GM21529 (cell line): ENCODE measurements at regions not wholly inside any gene's neighbourhood (a gene's known extent, or its start where the extent isn't known, plus 50 kb on each side); places are given as distances from the start of the nearest gene placed in this dataset.
A peak's percentile ranks its signal among the peaks of the same experiment; 100 is the strongest.

ENCODE experiments used
- ATAC-seq: cut with Tn5 transposase; IDR thresholded peaks from one replicate; pipeline ENCODE4 v1.9.1; 2021; ENCODE audit not compliant: unreplicated experiment

GRCh38 chr6:109315341-109316110, 66.7 kb downstream of the CD164 start:
- ATAC-seq, result no peak

GRCh38 chr6:109314313-109314712, 68.0 kb downstream of the CD164 start:
- ATAC-seq, result no peak

DNA sequence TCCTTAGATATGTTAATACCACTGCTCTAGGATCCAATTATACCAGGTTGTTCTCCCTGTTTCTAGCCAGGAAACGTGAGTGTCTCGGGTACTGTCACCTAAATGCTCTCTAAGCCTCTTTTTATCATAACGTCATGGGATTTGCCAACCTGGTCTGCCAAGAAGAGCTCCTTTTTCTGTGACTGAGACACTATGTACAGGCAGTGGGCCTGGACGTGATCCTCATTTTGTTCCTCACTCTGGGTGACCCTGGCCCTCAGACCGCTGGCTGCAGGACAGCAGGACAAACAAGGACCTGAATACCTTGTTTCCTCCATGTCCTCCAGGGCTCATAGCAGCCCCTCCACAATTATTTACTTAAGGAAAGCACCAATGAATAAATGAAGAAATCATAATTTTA, 69.1 kb downstream of the CD164 start:
- no peak for ATAC-seq

DNA sequence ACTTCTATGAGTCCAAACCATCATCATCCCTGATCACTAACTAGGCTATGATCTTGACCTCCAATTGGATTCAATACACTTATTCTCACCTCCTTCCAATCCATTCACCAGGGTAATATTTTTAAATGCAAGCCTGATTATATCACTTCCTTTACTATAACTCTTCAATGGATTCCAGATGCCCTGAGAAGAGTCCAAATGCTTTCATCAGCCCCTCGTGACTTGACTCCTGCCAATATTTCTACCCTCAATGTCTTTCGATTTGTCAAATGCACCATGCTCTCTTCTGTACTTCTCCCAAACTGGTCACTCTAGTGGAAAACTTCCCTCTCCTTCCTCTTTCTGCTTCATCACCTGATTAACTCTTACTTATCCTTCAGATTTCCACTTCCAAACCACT, 70.8 kb downstream of the CD164 start:
- ATAC-seq, result no peak

- ATAC-seq, result no peak
Observed at GRCh38 chr6:109309917-109310316, 72.3 kb downstream of the CD164 start.

GRCh38 chr6:109308018-109308492, 74.2 kb downstream of the CD164 start:
- no peak for ATAC-seq

GRCh38 chr6:109306733-109307132, 75.5 kb downstream of the CD164 start:
- ATAC-seq, result no peak

GRCh38 chr6:109305028-109305427, 77.2 kb downstream of the CD164 start:
- no peak for ATAC-seq

DNA sequence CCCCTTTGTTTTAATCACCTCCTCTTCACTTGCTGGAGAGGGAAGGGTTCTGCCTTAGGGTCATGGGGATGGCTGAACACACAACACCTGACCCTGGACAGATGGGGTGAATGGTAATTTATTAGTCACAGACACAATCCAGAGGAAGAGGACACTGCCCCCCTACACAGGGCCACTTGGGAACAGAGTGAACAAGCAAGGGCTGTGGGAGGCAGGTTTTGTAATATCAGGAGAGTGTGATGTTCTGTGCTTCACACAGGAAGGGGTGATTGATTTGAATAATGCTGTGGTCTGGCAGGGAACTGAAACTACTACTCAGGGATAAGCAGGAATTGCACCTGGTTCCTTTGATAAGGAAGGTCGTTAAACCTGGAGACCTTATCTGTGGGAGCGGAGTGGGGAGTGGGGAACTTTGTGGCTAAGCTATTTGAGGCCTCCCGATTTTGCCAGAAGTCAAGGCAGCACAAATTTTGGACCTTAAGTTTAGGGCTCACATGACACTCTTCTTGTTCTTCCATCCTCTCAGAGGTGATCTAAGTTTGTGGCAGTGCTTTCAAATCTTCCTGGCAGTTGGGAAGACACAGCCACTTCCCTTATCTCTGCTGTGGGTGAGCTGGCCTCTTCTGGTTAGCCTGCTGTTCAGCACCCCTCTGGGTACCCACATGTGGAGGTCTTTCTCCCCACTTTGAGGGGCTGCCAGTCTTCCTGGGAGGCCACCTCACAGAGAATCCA, 77.8 kb downstream of the CD164 start:
- peak; percentile 65 for ATAC-seq

GRCh38 chr6:109303640-109304283, 78.5 kb downstream of the CD164 start:
- ATAC-seq, result peak; percentile 16

- ATAC-seq, result no peak
Observed at GRCh38 chr6:109303164-109303563, 79.1 kb downstream of the CD164 start.

- ATAC-seq, result no peak
Observed at GRCh38 chr6:109302176-109302575, 80.1 kb downstream of the CD164 start.

GRCh38 chr6:109301418-109301817, 80.8 kb downstream of the CD164 start:
- no peak for ATAC-seq

DNA sequence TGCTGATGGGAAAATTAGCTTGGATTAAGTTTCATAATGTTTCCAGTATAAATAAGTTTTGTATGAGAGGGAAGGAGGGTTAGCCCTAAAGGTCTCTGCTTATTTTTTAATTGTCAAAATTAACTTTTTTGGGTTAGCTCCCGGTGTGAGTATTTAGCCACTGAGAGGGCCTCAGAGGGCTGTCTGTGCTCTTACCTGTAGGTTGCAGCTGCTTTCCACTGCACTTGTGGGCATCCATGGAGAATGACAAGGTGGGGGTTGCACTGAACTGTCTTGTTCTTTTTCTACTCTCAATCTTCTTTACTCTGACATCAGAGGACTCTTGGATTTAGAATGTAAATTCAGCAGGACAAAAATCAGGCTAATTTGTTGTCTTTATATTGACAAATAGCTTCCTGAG, 81.4 kb downstream of the CD164 start:
- no peak for ATAC-seq

DNA sequence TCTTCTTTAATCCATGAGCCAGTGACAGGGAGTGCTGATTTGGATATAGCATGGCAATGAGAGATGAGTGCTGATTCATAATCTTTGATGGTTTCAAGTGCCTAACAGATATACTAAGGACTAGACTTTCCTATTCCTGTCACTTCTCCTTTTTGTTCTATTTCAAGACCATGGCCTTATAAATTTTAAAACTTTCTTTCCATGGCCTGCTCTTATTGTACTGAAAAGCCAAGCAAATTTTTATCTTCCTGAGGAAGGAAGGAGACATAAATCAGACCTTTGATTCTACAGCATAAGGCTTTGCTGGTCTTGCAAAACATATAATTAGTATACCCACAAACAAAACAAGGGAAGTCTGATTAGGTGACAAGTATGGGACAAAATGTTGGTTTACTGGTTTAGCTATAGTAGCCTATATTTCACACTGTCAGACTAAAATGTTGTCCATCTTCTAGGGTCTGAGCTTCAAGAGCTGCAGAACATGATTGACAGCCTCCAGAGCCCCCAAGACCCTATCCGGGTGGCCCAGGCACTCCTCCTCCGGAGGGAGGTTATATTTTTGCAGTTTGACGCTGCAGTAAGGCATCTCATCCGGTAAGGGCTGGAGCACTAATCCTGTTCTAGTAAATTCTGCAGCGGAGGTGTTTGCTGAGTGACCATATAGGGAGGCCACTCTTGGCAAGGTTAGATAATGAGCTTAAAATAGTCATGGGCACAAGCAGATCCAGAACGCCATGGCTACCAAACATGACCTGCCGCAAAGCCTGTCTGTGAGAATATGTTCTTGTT, 82.3 kb downstream of the CD164 start:
- ATAC-seq, result no peak

GRCh38 chr6:109299265-109299607, 83.0 kb downstream of the CD164 start:
- ATAC-seq, result no peak

DNA sequence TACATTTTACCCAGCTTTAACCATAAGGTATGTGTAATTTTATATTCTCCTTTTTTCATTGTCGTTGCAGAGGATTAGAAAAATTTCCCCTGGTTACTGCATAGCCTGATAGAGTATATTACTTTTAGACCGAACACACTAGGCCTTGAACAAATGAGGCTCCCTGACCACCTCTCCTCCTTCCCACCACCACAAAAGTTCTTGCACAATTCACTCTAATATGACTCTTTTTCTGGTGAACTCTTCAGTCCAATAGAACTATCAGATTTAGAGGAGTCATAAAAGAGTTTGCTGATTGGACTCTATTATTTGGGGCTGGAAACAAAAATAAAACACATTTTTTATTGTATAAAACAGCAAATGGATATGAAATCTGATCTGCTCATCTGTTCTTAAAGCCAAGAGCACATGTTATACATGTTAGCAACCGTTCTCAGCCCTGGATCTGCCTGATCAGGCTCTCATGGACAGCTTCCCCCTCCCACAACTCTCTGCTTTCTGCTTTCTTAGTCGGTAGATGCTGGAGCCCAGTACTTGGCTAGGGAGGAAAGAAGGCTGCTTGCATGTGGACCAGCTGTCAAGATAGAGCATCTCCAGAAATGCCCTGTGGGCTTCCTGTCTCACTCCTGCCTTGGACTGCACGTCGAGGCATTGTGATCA, 83.5 kb downstream of the CD164 start:
- ATAC-seq, result no peak

- no peak for ATAC-seq
Observed at GRCh38 chr6:109297406-109298110, 84.7 kb downstream of the CD164 start.

GRCh38 chr6:109296971-109297372, 85.3 kb downstream of the CD164 start:
- ATAC-seq, result no peak

DNA sequence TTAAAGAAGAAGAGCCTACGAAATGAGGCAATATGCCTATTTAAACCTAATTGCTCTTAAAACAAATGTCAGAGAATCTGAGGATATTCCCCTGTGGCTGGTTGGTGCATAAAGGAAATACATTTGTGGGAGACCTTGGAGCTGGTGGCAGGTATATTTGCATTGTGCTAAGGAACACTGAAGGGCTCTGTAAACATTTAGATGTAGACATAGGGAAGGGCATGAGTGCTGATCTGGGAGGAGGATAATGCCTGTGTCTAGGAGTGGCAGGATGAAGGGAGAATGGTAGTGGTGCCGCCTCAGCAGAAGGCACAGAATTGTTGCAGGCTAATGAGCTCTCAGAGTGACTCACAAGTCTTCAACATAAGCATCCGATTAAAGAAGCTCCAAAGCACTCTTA, 85.8 kb downstream of the CD164 start:
- no peak for ATAC-seq
